Activated CD4-positive, alpha-beta T cell treated with anti-CD3 and anti-CD28 coated beads for 1 hour (primary cell): ENCODE measurements at regions not wholly inside any gene's neighbourhood (a gene's known extent, or its start where the extent isn't known, plus 50 kb on each side); places are given as distances from the start of the nearest gene placed in this dataset.
"Not testable (repeated sequence)": the region's sequence is repeated elsewhere in the genome, so short reads cannot be mapped to it uniquely, and the experiment has no call there.

ENCODE experiments used
- DNase-seq: peaks from one replicate; pipeline ENCODE4 v3.0.0-alpha.2; 2020

DNA sequence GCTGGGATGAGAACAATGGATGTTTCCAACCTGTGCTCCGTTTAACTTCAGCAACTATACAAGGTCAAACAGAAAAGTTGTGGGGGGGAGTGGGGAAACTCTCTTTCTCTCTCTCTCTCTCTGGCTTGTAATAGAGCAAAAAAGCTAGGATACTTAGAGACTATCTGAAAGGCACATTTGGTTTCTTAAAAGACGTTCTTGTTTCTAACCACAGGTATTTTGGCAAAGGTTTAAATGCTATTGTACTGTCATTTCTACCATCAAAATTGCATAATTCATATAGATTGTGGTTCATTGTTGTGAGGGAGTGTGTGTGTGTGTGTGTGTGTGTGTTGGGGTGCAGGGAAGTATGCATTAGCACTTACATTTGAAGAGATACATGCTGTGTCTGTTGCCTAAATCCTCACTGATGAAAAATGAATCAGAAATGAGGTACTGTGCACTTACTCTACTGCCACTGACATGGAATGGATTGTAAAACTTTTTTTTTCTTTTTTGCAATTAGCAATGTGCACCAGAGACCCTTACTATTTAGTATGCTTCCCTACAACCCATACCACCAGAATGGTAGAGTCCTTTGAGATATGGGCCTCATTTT is 841.0 kb upstream of the PIK3C3 start:
- DNase-seq = no peak

DNA sequence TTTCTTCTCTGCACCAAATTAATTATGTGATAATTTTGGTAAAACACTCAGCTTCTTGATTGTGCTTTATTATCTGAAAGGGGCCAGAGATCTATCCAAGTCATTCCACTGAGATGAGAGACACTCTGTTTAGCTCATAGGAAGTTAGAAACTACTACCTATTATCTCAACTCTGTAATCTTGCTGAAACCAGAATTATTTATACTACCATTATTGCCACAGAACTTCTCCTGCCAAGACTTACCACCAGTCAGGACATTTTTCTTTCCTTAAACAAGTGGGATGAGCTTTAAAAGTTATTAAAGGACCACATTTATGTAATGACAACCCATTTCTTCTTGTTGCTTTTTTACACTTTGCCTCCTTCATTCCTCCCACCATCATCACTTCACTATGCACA is 855.6 kb upstream of the PIK3C3 start:
- no peak for DNase-seq

DNA sequence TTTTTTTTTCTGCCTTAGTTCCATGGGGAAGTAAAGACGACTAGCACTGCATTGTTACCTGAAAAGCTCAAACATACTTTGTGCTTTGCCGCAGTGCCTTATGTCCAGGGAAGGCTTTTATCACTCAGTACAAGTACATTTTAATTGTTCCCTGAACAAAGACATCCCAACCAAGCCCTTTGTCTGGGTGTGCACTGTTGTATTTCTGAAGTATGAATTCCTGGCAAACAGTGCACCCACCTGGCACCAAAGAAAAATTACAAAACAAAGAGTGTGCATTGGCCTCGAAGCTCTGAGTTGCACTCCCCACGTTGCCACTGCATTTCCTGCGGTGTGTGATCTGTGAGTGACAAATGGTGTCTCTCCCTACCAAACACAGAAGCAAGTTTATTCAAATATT is 858.5 kb upstream of the PIK3C3 start:
- DNase-seq = no peak

DNA sequence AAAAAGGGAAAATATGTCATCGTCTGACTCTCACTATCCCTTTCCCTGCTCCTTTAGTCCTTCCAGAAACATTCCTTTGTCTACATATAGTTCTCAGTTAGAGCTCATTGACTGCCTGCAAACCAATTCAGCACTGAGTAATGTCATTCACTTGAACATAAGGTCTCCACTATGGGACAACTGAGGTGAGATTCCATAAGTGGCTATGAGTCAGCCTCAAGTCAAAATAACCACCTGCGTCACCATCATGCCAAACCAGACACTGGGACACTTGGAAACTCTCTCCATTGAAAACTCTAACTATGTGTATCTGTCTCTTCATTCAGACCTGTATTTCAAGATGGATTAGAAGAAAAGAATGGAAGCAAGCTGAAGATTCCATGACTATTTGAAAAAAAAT is 878.0 kb upstream of the PIK3C3 start:
- no peak for DNase-seq

DNA sequence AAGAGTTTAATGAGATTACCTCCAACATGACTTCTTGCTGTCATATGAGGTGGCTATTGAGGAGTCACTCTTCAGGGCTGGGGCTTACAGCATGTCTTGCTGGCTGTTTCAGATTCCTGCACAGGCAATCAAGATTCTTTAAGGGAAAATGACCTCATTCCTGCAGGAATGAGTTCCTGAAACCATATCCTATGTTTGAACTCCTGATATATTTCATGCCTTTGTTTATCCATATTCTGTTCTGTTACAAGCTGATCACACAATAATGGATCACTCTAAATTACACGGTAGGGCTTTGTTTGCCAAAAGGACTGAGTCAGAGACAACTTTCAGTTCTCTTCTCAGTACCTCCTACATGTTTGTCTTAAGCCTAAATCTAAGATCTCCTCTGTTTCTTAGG is 879.8 kb upstream of the PIK3C3 start:
- DNase-seq = no peak

DNA sequence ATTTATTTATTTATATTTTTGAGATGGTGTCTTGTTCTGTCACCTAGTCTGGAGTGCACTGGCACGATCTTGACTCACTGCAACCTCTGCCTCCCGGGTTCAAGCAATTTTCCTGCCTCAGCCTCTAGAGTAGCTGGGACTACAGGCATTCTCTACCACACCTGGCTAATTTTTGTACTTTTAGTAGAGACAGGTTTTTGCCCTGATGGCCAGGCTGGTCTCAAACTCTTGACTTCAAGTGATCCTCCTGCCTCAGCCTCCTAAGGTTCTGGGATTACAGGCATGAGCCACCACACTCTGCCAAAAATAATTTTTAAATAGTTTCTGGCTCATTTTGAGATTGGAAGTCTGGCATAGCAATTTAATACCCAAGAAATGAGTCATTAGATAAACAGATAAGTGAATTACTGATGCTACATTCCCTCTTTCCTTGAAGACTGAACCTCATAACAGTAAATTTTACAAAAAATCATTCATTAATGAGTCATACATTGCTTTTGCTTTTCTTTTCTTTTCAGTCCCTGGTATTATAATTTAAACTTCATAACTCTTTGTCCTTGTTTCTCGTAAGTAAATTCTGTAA is 881.6 kb upstream of the PIK3C3 start:
- no peak for DNase-seq

DNA sequence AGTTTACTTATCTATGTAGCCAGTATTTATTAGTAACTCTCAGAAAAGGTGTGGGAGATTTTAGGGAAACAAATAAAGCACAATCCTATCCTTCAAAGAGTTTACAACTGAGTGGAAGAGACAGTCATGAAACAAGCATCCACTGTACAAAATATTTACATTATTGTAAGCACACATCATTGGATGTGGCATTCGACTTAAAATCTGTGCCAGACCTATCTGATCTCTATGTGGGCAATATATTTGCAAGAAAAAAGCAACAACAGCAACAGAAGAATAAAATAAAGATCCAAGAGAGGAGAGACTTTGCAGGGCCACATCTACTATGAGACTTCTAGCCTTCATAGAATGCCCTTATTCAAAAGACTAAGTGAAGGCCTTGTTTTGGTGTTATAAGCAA is 882.1 kb upstream of the PIK3C3 start:
- no peak for DNase-seq

DNA sequence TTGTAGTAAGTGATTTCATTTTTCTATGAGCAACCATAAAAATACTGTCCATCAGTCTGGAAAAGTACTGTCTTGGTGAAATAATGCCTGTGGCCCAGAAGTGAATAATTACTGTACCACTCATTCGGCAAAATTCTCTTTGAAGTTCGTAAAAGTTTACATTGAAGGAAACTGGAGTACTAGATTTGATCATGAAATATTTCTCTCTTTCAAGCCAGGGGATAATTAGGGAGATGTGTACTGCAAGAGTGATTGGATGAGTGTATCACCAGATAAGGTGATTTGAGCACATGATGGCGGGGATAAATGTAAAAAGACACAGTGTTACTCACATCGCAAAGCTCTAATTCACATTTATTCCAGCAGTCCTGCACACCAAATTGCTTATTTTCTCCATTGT is 883.2 kb upstream of the PIK3C3 start:
- no peak for DNase-seq

DNA sequence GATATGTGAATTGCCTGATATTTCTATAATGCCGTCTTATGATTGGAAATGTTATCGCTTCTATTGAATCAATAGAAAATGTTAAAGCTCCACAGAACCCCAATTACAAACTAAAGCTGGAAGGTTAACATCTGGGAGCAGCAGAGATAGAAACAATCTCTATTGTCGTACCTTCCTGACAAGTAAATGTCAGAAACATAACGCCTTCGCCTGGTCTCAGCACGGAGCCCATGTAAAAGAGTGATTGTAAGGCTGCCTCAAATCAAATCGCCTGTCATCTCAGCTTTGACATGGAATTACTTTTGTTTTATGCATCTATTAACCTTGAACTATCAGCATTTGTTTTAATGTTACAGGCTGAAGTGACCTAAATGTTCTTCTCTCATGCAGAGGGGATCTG is 885.9 kb upstream of the PIK3C3 start:
- DNase-seq = no peak

DNA sequence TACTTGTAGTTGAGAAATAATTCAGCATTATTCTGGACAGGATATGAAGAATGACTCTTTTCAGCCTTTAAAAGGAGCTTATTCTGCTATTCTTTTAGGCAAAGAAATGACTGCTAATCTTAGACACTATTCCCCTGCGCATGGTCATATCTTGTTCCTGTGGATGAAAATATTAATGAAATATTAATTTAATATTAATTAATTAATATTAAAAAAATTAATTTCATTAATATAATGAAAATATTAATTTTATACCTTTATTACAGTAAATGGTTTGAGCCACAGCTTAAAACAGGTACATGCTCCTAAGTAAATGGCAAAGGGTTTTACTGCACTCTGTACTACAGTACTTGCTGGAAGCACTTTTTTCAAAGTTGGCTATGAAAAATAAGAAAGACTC is 890.1 kb upstream of the PIK3C3 start:
- DNase-seq = no peak

DNA sequence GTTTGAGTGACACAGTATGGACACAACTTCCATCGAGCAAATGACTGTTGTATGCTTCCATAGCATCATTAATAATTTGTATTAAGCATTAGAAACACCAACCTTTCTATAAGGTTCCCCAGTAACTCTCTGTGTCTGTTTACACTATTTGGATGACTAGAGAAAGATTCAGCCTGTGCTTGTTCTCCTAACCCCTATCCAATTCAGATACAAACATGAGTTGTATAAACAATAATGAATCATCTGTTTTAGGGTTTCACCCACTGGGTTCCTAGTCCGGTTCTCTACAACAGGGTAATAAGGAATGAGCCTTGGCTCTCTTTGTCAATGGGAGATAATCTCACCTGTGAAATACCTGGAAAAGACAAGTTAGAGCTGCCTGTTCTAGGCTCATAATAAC is 894.1 kb upstream of the PIK3C3 start:
- no peak for DNase-seq

DNA sequence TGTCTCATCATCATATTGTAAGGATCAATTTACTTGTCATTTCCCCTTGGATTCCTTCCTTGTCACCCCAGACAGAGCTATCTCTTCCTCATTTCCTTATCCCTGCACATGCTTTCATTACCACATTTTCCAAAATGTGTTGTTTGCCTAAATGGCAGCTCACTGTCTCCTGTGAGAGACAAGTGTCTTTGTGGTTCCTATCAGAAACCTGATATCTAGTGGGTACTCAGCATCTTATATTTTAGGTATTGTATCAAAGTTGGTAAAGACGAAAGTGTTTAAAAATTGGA is 896.0 kb upstream of the PIK3C3 start:
- no peak for DNase-seq

DNA sequence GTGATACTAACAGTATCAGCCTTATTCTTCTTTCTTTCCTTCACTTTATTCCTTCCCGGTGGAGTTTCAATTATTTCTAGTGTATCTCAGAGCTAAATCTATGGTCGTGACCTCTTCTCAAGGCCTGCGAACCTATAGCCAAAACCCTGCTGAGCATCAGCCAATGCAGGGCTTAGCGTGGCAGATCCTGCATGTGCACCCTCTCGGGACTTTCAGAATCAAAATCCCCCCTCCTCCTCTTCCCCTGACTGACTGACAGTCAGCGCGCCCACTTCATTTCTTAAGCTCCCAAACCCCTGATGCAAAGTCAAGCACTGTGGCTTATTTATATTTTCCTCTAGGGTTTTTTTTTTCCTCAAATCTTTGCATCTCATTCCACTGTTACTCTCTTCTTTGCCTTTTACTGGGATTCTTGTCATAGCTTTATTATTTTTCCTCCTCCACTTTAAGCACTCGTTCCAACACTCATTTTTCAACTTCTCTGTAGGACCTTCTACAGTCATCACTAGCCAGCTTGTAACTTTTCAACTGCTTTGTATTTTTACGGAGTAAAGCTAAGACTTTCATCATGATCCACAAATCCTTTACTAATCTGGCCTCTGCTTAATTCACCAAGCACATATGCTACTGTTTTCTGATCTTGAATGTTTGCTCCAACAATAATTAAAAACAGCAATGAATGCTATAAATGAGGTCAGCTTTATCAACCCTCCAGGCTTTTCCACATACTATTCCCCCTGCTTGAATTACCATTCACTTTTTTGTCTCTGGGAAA is 896.5 kb upstream of the PIK3C3 start:
- no peak for DNase-seq

DNA sequence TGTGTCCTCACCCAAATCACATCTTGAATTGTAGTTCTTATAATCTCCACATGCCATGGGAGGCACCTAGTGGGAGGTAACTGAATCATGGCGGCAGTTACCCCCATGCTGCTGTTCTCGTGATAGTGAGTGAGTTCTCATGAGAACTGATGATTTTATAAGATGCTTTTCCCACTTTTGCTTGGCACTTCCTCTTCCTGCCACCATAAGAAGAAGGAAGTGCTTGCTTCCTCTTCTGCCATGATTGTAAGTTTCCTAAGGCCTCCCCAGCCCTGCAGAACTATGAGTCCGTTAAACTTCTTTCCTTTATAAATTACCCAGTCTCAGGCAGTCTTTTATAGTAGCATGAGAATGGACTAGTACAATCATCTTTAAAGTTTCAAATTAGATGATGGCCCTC is 902.4 kb upstream of the PIK3C3 start:
- DNase-seq = no peak

DNA sequence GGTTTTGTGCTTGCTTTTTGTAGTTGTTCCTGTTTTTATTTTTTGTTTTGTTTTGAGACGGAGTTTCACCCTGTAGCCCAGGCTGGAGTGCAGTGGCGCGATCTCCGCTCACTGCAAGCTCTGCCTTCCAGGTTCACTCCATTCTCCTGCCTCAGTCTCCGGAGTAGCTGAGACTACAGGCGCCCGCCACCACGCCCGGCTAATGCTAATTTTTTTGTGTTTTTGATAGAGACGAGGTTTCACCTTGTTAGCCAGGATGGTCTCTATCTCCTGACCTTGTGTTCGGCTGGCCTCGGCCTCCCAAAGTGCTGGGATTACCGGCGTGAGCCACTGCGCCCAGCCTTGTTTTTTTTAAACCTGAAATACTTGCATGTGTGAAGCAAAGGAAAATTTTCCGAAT is 908.8 kb upstream of the PIK3C3 start:
- DNase-seq = not testable (repeated sequence)

DNA sequence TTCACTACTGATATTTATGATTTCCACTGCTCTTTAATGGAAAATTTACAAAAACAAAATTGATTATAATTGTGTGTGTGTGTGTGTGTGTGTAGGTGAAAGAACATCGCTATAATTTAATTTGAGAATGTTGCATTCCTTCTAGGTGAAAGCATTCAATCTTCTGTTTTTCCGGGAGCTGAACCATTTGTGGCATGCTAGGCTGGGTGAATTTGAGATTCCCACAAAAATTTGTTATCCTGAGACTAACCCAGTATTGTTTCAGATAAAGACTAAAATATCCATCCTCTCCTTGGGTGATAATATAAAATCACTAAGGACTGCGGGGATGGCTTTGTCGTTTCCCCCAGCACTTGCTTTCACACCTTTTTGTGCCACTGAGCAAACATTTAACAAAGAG is 911.2 kb upstream of the PIK3C3 start:
- DNase-seq = no peak

DNA sequence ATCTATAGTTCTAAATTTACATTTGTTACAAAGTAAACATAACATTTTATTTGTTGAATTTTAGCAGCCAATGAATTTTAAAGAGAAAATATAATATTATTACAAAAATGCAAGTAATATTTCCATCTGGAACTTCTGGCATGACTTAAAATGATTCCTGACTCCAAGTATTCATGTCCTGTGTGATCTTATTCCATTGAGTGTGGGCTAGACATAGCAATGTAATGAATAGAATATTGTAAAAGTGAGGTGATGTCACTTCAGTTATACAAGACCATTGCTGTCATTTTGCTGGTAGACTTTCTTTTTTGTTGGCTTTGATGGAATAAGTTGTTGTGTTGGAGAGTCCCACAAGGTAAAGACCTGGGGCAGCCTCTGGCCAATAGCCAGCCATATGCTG is 912.2 kb upstream of the PIK3C3 start:
- DNase-seq = no peak

DNA sequence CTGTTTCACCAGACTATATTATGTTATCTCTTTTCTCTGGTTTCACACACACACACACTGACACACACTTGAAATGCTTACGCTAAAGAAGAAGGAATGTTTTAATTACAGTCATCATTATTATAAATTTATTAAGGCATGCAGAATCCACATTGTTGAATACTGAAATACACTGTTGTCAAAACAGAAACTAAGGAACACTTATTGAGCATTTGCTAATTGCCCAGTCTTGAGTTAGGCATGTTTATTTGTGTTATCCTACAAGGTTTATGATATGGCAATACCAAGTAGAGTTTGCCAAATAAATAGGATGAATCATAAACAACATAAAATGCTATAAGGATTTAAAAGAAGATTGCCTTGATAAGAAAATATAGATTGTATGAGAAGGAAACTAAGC is 917.0 kb upstream of the PIK3C3 start:
- no peak for DNase-seq

DNA sequence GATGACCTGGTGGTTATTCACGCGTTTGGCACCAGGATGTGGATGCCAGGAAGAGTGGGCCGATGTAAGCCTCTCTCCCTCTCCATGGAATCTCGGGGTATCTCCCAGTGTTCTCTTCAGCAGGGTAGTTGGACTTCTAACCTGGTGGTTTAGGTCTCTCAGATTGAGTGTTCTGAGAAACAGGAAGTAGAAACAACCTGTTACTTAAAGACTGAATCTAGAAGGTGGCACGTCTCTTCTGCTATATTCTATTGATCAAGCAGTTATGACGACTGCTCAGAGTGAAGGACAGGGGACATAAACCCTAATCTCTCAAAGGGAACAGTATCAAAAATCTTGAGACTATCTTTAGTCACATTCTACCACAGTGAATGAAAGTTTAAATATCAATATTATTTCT is 918.7 kb upstream of the PIK3C3 start:
- DNase-seq = no peak

DNA sequence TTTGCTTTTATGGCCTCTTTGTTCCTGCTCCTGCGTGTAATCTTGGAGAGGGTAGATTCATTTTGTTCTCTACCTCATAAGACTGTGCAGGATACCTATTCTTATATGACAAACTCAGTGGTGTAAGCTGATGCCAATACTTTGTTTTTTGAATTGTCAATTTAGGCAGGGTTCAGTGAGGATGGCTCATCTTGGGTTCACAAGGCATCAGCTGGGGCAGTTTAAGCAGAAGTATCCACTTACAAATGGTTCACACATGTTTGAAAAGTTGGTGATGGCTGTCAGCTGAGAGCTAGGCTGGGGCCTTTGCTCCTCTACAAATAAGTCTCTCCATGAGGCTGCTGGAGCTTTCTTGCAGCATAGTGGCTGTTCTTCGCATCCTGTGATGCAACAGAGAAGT is 920.6 kb upstream of the PIK3C3 start:
- DNase-seq = no peak

DNA sequence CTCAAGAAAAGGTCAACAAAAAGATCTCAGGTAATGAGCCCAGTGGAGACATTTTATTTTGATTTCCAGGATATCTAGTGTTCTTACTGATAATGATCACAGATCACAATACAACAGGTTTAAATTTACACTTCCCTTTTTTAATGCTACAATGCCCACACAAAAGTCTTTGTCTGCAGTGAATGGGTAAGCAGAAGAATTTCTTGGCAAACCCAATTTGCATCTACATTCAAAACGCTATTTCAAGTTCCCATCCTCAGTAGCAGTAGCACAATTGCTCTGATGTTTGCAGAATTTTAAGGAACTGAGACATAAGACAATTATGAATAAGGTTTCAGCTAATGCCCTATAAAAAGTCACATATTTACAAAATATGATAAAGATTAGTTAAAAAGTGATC is 929.4 kb upstream of the PIK3C3 start:
- no peak for DNase-seq

DNA sequence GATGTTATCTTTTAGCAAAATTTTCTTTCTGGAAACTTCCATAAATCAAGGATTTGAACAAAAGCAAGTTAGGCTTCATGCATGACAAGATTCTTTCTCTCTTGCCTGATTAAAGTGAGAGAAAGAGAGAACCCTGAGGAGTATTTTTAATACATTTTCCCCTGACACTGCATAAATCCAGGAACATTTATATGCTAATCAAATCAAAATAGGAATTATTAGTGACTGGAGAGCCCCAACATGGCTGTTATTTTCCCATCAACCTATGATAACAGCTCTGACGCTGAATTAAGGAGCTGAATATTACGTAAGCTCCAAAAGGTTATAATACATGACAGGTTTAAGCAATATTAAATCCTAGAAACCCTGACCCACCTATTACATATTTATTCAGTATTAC is 930.2 kb upstream of the PIK3C3 start:
- DNase-seq = no peak

DNA sequence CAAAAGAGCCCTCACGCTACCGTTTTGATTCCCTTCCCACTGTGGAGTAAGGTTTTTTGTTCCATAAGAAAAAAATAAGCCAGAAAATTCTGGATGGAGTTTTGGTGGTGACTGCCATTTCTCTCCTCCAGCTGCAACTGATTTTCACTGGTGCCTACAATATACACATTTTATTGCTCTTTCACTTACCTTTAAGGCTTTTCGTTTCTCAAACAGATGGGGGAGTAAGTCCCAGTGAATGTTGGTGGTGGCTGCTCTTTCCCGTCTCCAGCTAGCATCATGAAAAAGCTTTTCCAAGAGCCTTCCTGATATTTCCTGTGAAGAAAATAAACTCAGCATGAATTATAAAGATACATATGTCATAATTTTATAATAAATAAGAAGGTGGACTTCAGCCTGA is 932.5 kb upstream of the PIK3C3 start:
- DNase-seq = no peak

DNA sequence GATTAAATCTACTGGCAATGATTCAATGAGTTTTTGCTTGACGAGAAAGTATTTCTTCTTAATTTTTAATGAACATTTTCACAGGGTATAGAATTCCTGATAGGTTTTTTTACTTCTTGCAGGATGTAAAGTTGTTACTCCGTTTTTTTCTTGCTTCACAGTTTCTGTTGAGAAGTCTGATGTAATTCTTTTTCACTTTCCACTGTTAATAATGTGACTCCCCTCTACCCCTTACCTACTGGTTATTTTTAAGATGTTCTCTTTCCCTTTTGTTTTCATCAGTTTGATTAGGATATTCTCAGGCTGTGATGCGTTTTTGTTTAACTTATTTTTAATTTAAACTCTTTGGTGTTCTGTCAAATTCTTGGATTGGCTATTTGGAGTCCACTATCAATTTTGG is 933.9 kb upstream of the PIK3C3 start:
- DNase-seq = no peak

DNA sequence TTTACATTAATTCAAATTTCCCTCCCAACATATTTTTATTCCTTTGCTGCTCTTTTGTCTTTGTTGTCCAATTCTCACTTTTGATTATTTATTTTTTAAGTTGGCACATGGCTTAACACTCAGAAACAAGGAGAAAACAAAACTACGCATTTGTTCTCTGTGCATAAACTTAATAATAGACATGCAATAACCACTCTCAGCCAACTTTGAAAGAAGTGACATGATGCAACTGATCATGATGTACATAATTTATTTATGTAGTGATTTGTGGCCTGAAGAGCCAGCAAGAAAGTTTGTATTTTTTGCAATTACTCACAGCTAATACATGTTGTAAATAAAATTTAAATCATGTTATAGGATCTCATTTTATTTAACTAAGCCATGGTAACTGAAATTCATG is 942.8 kb upstream of the PIK3C3 start:
- DNase-seq = no peak
